Heart left ventricle (tissue), 16 donors: ENCODE measurements at regions not wholly inside any gene's neighbourhood (a gene's known extent, or its start where the extent isn't known, plus 50 kb on each side); places are given as distances from the start of the nearest gene placed in this dataset.

Source experiments
- ATAC-seq, 4 donors: fragments of 200-7000 bp; cut with Tn5 transposase; one replicate each; pipeline ENCODE4 v1.9.1; 2020 to 2022; ENCODE audit warnings: moderate library complexity in 4 of 4, mild to moderate bottlenecking in 3 of 4, moderate number of reproducible peaks in 1 of 4
- DNase-seq, 5 donors: peaks; one replicate each; pipeline ENCODE4 v3.0.0-alpha.2; 2020
- H3K27ac ChIP-seq, 12 donors: fragments of 200-600 bp; sonication (generic) in 4 of 12; one replicate each; pipeline versions ENCODE4 v1.5.0 to v1.8.0; 2016 to 2022; ENCODE audit warnings: mild to moderate bottlenecking in 2 of 12
- H3K27me3 ChIP-seq, 9 donors: fragments of 200-600 bp; sonication (generic) in 2 of 9; one replicate each; pipeline versions ENCODE4 v1.5.1 to v1.8.0; 2016 to 2022; ENCODE audit warnings: mild to moderate bottlenecking in 3 of 9
- H3K36me3 ChIP-seq, 9 donors: fragments of 200-600 bp; sonication (generic) in 2 of 9; one replicate each; pipeline versions ENCODE4 v1.5.0 to v1.8.0; 2018 to 2022; ENCODE audit warnings: mild to moderate bottlenecking in 2 of 9
- H3K4me1 ChIP-seq, 12 donors: fragments of 200-600 bp; sonication (generic) in 4 of 12; one replicate each; pipeline versions ENCODE4 v1.5.0 to v1.8.0; 2016 to 2022; ENCODE audit warnings: mild to moderate bottlenecking in 3 of 12
- H3K4me3 ChIP-seq, 12 donors: fragments of 200-600 bp; sonication (generic) in 4 of 12; one replicate each; pipeline versions ENCODE4 v1.5.0 to v1.8.0; 2017 to 2022; ENCODE audit warnings: mild to moderate bottlenecking in 9 of 12, moderate library complexity in 4 of 12
- H3K9me3 ChIP-seq, 12 donors: fragments of 200-600 bp; sonication (generic) in 4 of 12; one replicate each; pipeline versions ENCODE4 v1.5.0 to v1.8.0; 2016 to 2022; ENCODE audit warnings: mild to moderate bottlenecking in 1 of 12
- POLR2A ChIP-seq, 2 donors: fragments of 450-650 bp; IDR thresholded peaks; one replicate each; pipeline ENCODE4 v1.6.1; 2017; ENCODE audit warnings: antibody characterized with exemption in 2 of 2, mild to moderate bottlenecking in 2 of 2, moderate library complexity in 2 of 2
- WGBS, 4 donors: extraction: QIAGEN DNeasy Blood & Tissue Kit in 2 of 4; methylation state at CpG; one replicate each; pipeline versions ENCODE4 v1.1.5 to v1.1.7; 2013 to 2018; 5-methylcytosine and 5-hydroxymethylcytosine counted together
- intact Hi-C, 10 donors: fragments of 100-400 bp; cut with DNase I; formaldehyde crosslinking; loops; one replicate each; pipeline versions ENCODE4 v1.11.1 to v1.14.2; 2022
- TF ChIP-seq, protein P1 (sequence below), 12 donors: fragments of 200-600 bp; sonication (generic) in 4 of 12; IDR thresholded peaks; one replicate each; pipeline versions ENCODE4 v1.5.0 to v1.8.0; 2018 to 2022; ENCODE audit warnings: antibody characterized with exemption in 12 of 12, mild to moderate bottlenecking in 5 of 12
- donor health status: ischemic (EF 13 %, LVEDD 7.1; RV severe dilation, severe dysfunction).
- donor health status: healthy with polysubstance abuse.
- donor health status: DM: no; HTN: yes; CAD: no.
- donor health status: DM: no; HTN: no; CAD: no.
- donor health status: ischemic (EF 25% LVEDD 6.9; RV normal size, moderate dysfunction).
- donor health status: ischemic (EF 25% LVEDD 5.7; RV mildly dilated, moderate dysfunction).
- donor health status: healthy.
- donor health status: DM: yes; HTN: yes; CAD: no.
- donor health status: ischemic (EF 35%, LVEDD 5.7; RV mildly dilated, moderate dysfunction).
- donor health status: nonischemic (EF 11% LVEDD 7.7; RV severe dilation, severe dysfunction).
- donor health status: DM: yes; HTN: yes; CAD: no.
- donor health status: PGD.
- donor health status: ischemic (EF 29% LVEDD 5.4; RV normal size, mild dysfunction).
- donor health status: nonischemic (EF 23%, LVEDD 6.1; RV moderate dilation, normal function).

DNA sequence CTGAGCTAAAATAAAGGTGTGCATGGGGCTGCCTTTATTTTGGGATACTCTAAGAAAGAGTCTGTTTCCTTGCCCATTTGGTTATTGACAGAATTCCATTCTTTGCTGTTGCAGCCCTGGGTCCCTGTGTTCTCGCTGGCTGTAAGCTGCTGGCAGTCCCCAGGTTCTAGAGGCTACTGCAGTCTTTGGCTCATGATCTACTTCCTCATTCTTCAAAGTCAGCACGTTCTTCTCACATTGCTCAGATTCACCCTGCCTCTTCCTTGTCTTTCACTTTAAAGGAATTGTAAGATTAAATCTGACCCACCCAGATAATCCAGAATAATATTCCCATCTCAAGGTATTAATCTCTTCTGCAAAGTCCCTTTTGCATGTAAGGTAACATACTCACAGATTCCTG lies 620.3 kb downstream of the CCSER2 start:
- ATAC-seq: no peak
- Histone ChIP-seq H3K4me3 (no peak overlapping the region), H3K4me1 (no peaks in the 10 kb centered on the region), H3K9me3 (no peaks in the 10 kb centered on the region), H3K27me3 (no peaks in the 10 kb centered on the region), H3K36me3 (no peaks in the 10 kb centered on the region), H3K27ac (no peak overlapping the region)
- intact Hi-C loops: no loop called here
- WGBS, 4 donors: 24 to 41% (median 34%) methylated on average over 2 of the region's 2 CpGs
- DNase-seq: no peak
- no peak for TF ChIP-seq POLR2A (IDR thresholded peaks at IDR 0.05)
- TF ChIP-seq, protein P1, sequence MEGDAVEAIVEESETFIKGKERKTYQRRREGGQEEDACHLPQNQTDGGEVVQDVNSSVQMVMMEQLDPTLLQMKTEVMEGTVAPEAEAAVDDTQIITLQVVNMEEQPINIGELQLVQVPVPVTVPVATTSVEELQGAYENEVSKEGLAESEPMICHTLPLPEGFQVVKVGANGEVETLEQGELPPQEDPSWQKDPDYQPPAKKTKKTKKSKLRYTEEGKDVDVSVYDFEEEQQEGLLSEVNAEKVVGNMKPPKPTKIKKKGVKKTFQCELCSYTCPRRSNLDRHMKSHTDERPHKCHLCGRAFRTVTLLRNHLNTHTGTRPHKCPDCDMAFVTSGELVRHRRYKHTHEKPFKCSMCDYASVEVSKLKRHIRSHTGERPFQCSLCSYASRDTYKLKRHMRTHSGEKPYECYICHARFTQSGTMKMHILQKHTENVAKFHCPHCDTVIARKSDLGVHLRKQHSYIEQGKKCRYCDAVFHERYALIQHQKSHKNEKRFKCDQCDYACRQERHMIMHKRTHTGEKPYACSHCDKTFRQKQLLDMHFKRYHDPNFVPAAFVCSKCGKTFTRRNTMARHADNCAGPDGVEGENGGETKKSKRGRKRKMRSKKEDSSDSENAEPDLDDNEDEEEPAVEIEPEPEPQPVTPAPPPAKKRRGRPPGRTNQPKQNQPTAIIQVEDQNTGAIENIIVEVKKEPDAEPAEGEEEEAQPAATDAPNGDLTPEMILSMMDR (IDR thresholded peaks at IDR 0.05): no peak

DNA sequence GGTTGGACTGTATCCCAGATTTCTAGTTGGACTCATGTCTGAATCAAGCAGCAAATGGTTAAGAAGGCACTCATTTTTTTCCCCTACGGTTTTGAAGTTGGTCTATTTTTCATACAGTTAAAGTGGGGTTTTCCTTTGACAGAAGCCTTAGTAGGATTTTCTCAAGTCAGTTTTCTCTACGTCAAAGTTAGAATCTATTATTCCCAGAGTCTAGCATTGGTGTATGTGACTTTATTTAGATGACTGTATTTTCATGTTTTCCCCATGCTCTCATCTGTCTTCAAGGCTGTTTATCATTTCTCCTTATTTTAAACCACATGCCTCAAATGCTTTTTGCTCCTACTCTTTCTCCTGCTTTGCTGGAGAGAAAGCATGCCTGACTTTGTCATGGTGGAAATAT lies 623.2 kb downstream of the CCSER2 start:
- no peaks in the 10 kb centered on the region for H3K36me3 ChIP-seq
- no peak overlapping the region for H3K27ac ChIP-seq
- H3K27me3 ChIP-seq: no peaks in the 10 kb centered on the region
- no peaks in the 10 kb centered on the region for H3K4me1 ChIP-seq
- no peak overlapping the region for H3K4me3 ChIP-seq
- ATAC-seq (no peak), DNase-seq (no peak)
- no peaks in the 10 kb centered on the region for H3K9me3 ChIP-seq
- WGBS, 4 donors: 61 to 80% (median 71%) methylated on average over 2 of the region's 2 CpGs
- TF ChIP-seq, protein P1 (IDR thresholded peaks at IDR 0.05): no peak
- no peak for TF ChIP-seq POLR2A (IDR thresholded peaks at IDR 0.05)
- intact Hi-C loops: no loop called here

DNA sequence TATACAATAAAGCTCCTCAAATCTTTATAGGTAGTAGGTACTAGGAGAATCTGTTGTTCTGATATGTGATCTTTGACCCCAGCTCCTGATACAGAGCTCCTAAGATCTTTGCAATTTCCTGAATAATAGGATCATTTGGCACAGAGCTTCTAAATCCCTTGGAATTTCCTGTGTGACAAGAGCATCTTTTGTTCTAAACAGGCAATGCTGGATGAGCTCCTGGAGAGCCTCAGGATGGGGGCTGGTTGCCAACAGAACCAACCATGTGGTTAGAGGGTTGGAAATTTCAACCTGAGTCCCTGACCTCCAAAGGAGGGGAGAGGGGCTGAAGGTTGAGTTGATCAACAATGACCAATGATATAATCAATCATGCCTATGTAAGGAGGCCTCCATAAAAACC lies 629.0 kb downstream of the CCSER2 start:
- H3K9me3 ChIP-seq: no peaks in the 10 kb centered on the region
- H3K4me3 ChIP-seq: no peak overlapping the region
- no peaks in the 10 kb centered on the region for H3K27me3 ChIP-seq
- intact Hi-C loops: no loop called here
- no peaks in the 10 kb centered on the region for H3K36me3 ChIP-seq
- H3K4me1 ChIP-seq: no peaks in the 10 kb centered on the region
- DNase-seq (no peak), ATAC-seq (no peak)
- H3K27ac ChIP-seq: no peak overlapping the region
- TF ChIP-seq, protein P1 (IDR thresholded peaks at IDR 0.05): no peak
- TF ChIP-seq POLR2A (IDR thresholded peaks at IDR 0.05): no peak

DNA sequence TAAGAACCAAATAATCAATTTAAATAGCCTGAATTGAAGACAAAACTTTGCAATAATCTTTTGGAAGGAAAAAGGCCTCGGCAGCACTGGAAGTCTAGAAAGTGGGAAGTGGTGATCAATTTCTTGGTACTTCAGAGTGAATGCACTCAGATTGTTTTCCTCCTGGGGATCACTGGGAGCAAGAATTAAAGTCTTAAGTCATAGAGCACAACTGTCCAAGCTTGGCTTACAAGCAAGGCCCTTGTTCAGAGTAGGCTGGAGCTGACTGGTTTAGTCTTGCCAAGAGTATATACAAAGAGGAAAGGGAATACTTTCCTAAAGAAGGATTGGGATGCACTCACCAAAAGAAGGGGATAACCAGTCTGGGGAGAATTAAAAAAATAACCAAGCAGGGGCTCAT lies 637.1 kb downstream of the CCSER2 start:
- ATAC-seq (no peak), DNase-seq (no peak)
- no peak overlapping the region for H3K4me3 ChIP-seq
- no peaks in the 10 kb centered on the region for H3K27me3 ChIP-seq
- intact Hi-C loops: no loop called here
- no peaks in the 10 kb centered on the region for H3K36me3 ChIP-seq
- H3K9me3 ChIP-seq: no peaks in the 10 kb centered on the region
- 72 to 83% (median 78%) methylated on average over 1 of the region's 1 CpG for WGBS, 4 donors
- H3K27ac ChIP-seq: no peak overlapping the region
- TF ChIP-seq, protein P1 (IDR thresholded peaks at IDR 0.05): no peak
- TF ChIP-seq POLR2A (IDR thresholded peaks at IDR 0.05): no peak
- no peaks in the 10 kb centered on the region for H3K4me1 ChIP-seq
